Fibroblast of mammary gland (primary cell): ENCODE measurements at regions not wholly inside any gene's neighbourhood (a gene's known extent, or its start where the extent isn't known, plus 50 kb on each side); places are given as distances from the start of the nearest gene placed in this dataset.
"Not testable (repeated sequence)": the region's sequence is repeated elsewhere in the genome, so short reads cannot be mapped to it uniquely, and the experiment has no call there.

Experiments
- DNase-seq: peaks from one replicate; pipeline ENCODE4 v3.0.0-alpha.2; 2010; ENCODE audit warnings: low read depth
- H3K4me3 ChIP-seq: 2 replicates; pipeline ENCODE4 v1.5.1; 2011; ENCODE audit warnings: low read depth, mild to moderate bottlenecking, low read length, moderate library complexity; ENCODE audit not compliant: control insufficient read depth
- TF ChIP-seq, protein P1 (sequence below): conservative IDR thresholded peaks from 2 replicates; pipeline ENCODE4 v1.5.1; 2011; ENCODE audit warnings: low read depth, low read length, inconsistent platforms; ENCODE audit not compliant: control insufficient read depth, insufficient read depth

DNA sequence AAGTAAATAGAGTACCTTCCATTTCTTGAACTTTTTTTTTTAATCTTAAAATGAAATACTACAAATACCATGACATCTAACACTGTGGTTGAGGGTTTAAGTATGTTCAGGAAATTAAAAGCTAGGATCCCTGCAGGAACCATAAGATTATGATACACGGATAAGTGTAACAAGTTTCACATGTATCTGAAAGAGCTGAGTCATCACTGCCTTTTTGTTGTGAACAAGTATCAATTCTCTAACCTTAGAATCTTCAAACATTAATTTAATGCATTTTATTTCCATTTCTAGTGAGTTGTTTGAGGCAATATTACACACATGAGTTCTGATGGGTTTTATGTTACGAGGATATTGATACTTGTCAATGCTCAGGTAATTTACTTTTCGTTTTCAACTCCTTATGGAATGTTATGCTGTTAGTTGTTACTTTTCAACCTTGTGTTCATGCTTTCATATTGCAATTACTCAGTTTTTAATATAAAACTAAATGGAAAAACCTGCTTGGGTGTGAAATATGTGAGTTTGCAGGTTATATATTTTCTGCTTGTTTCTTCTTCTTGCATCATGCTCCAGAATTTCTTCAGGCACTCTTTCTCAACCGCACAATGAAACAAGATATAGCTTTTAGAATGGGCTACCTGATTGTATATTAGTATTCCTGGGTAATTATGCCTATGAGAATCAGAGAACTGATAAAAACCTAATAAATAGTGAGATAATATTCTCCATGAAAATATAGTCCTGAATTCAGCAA is 361.3 kb upstream of the MTNR1B start:
- TF ChIP-seq, protein P1, sequence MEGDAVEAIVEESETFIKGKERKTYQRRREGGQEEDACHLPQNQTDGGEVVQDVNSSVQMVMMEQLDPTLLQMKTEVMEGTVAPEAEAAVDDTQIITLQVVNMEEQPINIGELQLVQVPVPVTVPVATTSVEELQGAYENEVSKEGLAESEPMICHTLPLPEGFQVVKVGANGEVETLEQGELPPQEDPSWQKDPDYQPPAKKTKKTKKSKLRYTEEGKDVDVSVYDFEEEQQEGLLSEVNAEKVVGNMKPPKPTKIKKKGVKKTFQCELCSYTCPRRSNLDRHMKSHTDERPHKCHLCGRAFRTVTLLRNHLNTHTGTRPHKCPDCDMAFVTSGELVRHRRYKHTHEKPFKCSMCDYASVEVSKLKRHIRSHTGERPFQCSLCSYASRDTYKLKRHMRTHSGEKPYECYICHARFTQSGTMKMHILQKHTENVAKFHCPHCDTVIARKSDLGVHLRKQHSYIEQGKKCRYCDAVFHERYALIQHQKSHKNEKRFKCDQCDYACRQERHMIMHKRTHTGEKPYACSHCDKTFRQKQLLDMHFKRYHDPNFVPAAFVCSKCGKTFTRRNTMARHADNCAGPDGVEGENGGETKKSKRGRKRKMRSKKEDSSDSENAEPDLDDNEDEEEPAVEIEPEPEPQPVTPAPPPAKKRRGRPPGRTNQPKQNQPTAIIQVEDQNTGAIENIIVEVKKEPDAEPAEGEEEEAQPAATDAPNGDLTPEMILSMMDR: no peak
- DNase-seq: no peak
- no peak overlapping the region for H3K4me3 ChIP-seq

DNA sequence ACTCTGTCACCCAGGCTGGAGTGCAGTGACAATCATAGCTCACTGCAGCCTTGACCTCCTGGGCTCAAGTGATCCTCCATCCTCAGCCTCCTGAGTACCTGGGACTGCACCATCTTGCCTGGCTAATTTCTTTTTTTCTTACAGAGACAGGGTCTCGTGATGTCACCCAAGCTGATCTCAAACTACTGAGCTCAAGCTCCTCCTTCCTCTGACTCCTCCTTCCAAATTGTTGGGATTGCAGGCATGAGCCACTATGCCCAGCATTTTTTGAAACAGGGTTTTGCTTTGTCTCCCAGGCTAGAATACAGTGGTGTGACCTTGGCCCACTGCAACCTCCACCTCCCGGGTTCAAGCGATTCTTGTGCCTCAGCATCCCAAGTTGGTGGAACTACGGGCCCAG is 358.3 kb upstream of the MTNR1B start:
- TF ChIP-seq, protein P1: no peak
- no peak overlapping the region for H3K4me3 ChIP-seq
- DNase-seq: no peak

DNA sequence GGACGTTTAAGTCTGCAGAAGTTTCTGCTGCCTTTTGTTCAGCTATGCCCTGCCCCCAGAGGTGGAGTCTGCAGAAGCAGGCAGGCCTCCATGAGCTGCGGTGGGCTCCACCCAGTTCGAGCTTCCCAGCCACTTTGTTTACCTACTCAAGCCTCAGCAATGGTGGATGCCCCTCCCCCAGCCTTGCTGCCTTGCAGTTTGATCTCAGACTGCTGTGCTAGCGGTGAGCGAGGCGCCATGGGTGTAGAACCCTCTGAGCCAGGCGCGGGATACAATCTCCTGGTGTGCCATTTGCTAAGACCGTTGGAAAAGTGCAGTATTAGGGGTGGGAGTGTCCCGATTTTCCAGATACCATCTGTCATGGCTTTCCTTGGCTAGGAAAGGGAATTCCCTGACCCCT is 351.4 kb upstream of the MTNR1B start:
- not testable (repeated sequence) for H3K4me3 ChIP-seq, DNase-seq

DNA sequence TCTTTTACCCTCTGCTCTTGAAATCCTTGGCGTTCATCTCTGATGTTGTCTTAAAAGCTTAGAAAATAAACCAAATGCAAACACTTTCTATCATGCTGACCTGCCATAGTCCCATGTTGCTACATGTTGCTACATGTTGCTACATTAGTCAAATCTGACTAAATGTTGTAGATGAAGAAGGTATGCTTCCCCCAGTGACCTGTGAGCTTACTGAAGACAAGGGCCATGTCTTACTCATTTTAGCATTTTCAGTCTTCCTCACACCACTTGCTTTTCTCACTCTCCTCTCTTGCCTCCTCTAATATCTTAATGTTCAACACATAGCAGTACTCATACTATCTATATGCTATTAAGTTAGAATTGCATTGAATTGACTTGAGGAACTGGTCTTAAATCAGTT is 346.4 kb upstream of the MTNR1B start:
- no peak overlapping the region for H3K4me3 ChIP-seq
- no peak for DNase-seq
- TF ChIP-seq, protein P1: no peak

DNA sequence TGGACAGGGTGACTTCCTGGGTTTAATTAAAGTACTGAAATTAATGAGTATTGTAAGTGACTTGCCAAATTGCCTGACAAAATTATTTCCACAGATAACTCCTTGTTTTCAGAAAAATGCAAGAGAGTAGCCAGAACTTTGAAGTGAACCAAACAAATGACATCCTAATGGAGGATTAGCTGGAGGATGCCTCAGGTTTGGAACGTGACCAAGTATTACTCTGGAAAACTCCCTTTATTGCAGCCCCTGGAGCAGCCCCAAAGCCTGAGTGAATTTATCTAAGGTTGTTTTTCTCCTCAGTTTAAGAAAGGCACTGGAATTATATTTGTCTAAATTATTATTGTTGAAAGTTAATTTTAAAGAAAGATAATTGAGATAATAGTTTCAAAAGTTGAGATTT is 343.6 kb upstream of the MTNR1B start:
- no peak overlapping the region for H3K4me3 ChIP-seq
- TF ChIP-seq, protein P1: no peak
- DNase-seq: no peak

DNA sequence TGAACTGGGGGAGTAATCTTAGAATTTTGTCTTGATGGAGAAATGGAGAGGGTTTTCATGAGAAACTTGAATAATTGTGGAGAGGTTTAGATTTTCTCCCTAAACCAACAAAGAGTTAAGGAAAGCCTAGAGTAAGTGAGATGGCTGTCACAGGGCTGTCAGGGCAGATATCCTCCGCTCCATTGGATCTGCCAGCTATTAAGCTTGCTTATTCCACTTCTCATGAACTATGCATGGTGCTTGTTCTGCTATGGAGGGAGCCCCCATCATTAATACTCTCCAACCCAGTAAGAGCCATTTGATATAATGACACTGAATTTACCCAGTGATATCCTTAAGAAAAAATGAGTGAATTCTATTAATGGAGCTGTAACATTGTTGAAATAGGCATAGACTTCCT is 342.8 kb upstream of the MTNR1B start:
- H3K4me3 ChIP-seq: no peak overlapping the region
- DNase-seq: no peak
- TF ChIP-seq, protein P1: no peak

DNA sequence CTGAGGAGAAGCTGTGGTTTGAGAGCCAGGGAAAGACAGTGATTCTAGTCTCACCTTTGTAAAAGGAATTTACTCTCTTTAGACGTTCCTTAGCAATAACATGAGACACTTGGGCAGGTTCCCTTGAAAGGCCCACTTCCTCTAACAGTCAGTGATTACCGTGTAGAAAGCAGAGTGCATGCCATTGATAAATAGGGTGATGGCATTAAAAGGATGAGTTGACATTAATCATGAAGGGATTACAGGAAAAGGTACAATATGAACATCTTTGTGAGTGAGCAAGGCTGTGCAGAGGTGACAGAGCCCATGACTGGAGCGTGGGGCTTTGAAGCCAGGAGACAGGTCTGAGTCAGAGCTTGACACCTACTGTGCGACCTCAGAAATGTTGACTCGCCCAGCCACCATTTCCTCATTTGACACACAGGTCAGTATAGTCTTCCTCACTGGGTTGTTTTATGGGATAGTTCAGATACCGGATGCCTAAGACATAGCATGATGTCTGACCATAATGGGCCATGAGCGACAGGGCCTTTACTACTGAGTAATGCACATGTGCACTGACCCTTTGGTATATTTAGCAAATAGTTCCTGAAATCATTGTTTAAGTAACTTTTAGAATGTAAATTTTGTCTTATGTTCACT is 341.7 kb upstream of the MTNR1B start:
- DNase-seq: peak; percentile 10
- no peak overlapping the region for H3K4me3 ChIP-seq
- TF ChIP-seq, protein P1: no peak
